ENCODE measurements at regions not wholly inside any gene's neighbourhood (a gene's known extent, or its start where the extent isn't known, plus 50 kb on each side); places are given as distances from the start of the nearest gene placed in this dataset.

DNA sequence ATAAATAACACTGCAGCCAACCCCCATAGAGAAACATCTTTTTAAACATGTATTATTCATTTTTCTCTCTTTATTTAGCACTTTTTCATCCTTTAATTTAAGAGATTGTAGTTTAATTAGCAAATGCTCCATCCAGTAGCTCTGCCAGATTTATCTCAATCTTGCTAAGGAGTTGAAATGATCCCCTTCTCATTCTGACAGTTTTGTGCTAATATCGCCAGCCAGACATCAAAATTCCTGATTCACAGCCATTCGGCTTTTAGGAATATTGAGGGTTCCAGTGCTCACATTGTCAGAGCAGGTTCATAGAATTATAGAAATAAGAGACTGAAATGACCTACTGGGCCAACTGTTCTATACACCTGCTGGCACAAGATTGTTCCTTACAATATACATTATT lies 77.8 kb downstream of the CASP12 start:
- Histone ChIP-seq H2AFZ (ENCODE audit: low read length) (no peak overlapping the region), H3K79me1 (ENCODE audit: low read depth, low read length) (no peaks in the 10 kb centered on the region), H3K36me3 (ENCODE audit: control insufficient read depth in 2 of 4, insufficient read depth in 4 of 4, low read length in 3 of 4) (no peaks in the 10 kb centered on the region), H4K5ac (ENCODE audit: insufficient read length, low read depth, low read length) (no peak overlapping the region), H4K20me1 (replicated peaks in 1 of 2; ENCODE audit: control insufficient read depth in 1 of 2, insufficient read depth in 2 of 2, low read length in 2 of 2) (no peaks in the 10 kb centered on the region), H2BK5ac (ENCODE audit: low read depth, low read length) (no peak overlapping the region), H3K79me2 (ENCODE audit: control insufficient read depth in 1 of 2, insufficient read depth in 2 of 2, low read length in 2 of 2) (no peaks in the 10 kb centered on the region), H2BK12ac (ENCODE audit: low read depth, low read length) (no peak overlapping the region), H3K4me1 (replicated peaks in 1 of 4; ENCODE audit: control insufficient read depth in 3 of 4, insufficient read depth in 4 of 4, low read length in 3 of 4) (no peaks in the 10 kb centered on the region), H3K27ac (ENCODE audit: low read depth, low read length) (no peak overlapping the region), H3K18ac (ENCODE audit: extremely low read depth, low read length) (no peak overlapping the region), H2BK15ac (ENCODE audit: low read length) (no peak overlapping the region), H3K56ac (replicated peaks; ENCODE audit: insufficient read length, low read depth, low read length) (no peak overlapping the region), H2BK20ac (ENCODE audit: low read length) (no peak overlapping the region), H3K27me3 (replicated peaks in 1 of 4; ENCODE audit: control insufficient read depth in 3 of 4, extremely low read depth in 1 of 4, insufficient read depth in 3 of 4, low read length in 3 of 4) (no peaks in the 10 kb centered on the region), H3K4me2 (ENCODE audit: insufficient read depth in 1 of 2, low read depth in 2 of 2, low read length in 2 of 2) (no peak overlapping the region), H4K91ac (replicated peaks; ENCODE audit: insufficient read length, low read length) (no peak overlapping the region), H3K23me2 (ENCODE audit: low read depth, low read length) (no peaks in the 10 kb centered on the region; the same call in 1 of the 2 replicates), H3K23ac (ENCODE audit: insufficient read length) (no peak overlapping the region), H3K14ac (ENCODE audit: insufficient read length) (no peak overlapping the region), H3K9me3 (ENCODE audit: insufficient read depth in 2 of 2, low read depth in 1 of 2, low read length in 1 of 2) (no peaks in the 10 kb centered on the region), H3K4ac (replicated peaks; ENCODE audit: insufficient read length, low read depth, low read length) (no peak overlapping the region), H3K9ac (replicated peaks in 1 of 4; ENCODE audit: extremely low read depth in 1 of 4, low read depth in 3 of 4, low read length in 3 of 4) (no peak overlapping the region), H3K4me3 (ENCODE audit: extremely low read depth in 1 of 4, insufficient read depth in 2 of 4, low read depth in 3 of 4, low read length in 4 of 4) (no peak overlapping the region), H4K8ac (ENCODE audit: extremely low read depth, insufficient read depth, low read length) (no peak overlapping the region), H2AK5ac (ENCODE audit: low read depth, low read length) (no peak overlapping the region), H2BK120ac (replicated peaks; ENCODE audit: low read depth, low read length) (no peak overlapping the region)
- FAIRE-seq (no peak), DNase-seq (ENCODE audit: low read depth in 1 of 2, low spot score in 2 of 2) (no peak)
- ChIA-PET CTCF (ENCODE audit: partially characterized antibody) (no interaction called here), POLR2A (ENCODE audit: partially characterized antibody) (no interaction called here)
- WGBS, 2 experiments (ENCODE audit: extremely low coverage in 1 of 2, insufficient coverage in 1 of 2, insufficient read length in 1 of 2, insufficient replicate concordance in 2 of 2, low coverage in 1 of 2, low lambda C conversion rate in 2 of 2, missing lambda C conversion rate in 1 of 2) = 96% methylated on average over 2 of the region's 2 CpGs; no CpG with 5 or more reads in 1 of the 2 experiments
- TF ChIP-seq POLR2A (IDR thresholded peaks at IDR 0.05; ENCODE audit: control extremely low read depth in 1 of 2, low read depth in 2 of 2, low read length in 2 of 2) (no peak), TEAD4 (IDR thresholded peaks at IDR 0.05; ENCODE audit: low read depth, low read length) (no peak), BACH1 (IDR thresholded peaks at IDR 0.05; ENCODE audit: low read length) (no peak), RAD21 (IDR thresholded peaks at IDR 0.05 in 1 of 2, conservative IDR thresholded peaks at IDR 0.05 in 1 of 2; ENCODE audit: low read depth in 2 of 2, low read length in 2 of 2) (no peak)

All from H1 (cell line).